Erythroblast (primary cell): ENCODE measurements at regions not wholly inside any gene's neighbourhood (a gene's known extent, or its start where the extent isn't known, plus 50 kb on each side); places are given as distances from the start of the nearest gene placed in this dataset.

Experiments
- GATA1 ChIP-seq: IDR thresholded peaks from 2 replicates; pipeline ENCODE4 v1.6.1; 2011; ENCODE audit warnings: low read depth, mild to moderate bottlenecking, control low read depth, low read length, moderate library complexity
- POLR2A ChIP-seq: IDR thresholded peaks from 2 replicates; pipeline ENCODE4 v1.6.1; 2011; ENCODE audit warnings: mild to moderate bottlenecking, low read length

DNA sequence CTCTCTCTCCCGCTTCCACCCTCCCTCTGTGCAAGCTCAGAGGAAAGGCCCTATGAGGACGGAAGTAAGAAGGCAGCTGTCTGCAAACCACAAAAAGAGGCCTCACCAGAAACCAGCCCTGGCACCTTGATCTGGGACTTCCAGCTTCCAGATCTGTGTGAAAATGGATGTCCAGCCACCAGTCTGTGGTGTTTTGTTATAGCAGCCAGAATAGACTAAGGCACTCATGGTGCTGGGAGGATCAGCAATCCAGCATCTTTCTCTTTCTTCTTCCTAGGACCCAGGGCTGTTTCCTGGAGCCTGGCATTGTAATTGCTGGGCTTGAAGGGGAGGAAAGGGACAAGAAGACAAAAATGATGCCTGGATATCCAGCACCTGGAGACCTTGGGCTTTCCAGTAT is 122.5 kb downstream of the SOCS6 start:
- TF ChIP-seq POLR2A (no peak), GATA1 (no peak)
